CD4-positive, alpha-beta T cell treated with Interleukin-4 for 4 hours (primary cell): ENCODE measurements at regions not wholly inside any gene's neighbourhood (a gene's known extent, or its start where the extent isn't known, plus 50 kb on each side); places are given as distances from the start of the nearest gene placed in this dataset.

Experiments
- DNase-seq: peaks from one replicate; pipeline ENCODE4 v3.0.0-alpha.2; 2020

- no peak for DNase-seq
These were observed 248.1 kb upstream of the CHRNA7 start for GRCh38 chr15:31782016-31782783.

GRCh38 chr15:31782951-31783350, 247.4 kb upstream of the CHRNA7 start:
- no peak for DNase-seq

- DNase-seq: no peak
These were observed 244.0 kb upstream of the CHRNA7 start for GRCh38 chr15:31786360-31786759.

DNA sequence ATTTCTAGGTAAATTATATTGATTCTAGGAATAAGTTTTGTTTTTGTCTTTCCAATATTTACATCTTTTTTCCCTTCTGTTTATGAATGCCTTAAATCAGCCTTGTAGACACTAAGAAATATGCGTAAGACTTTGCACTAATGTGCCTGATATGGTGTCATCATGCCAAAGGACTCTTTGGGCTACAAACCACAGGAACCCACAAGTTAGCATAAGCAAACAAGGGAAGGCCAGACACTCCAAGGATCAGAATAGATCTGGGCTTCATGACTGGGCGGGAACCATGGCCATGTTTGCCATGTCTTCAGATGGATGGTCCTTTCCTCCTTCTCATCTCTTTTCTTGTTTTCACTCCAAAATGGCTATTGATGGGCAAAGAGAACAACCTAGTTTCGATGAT, 242.2 kb upstream of the CHRNA7 start:
- DNase-seq: no peak

DNA sequence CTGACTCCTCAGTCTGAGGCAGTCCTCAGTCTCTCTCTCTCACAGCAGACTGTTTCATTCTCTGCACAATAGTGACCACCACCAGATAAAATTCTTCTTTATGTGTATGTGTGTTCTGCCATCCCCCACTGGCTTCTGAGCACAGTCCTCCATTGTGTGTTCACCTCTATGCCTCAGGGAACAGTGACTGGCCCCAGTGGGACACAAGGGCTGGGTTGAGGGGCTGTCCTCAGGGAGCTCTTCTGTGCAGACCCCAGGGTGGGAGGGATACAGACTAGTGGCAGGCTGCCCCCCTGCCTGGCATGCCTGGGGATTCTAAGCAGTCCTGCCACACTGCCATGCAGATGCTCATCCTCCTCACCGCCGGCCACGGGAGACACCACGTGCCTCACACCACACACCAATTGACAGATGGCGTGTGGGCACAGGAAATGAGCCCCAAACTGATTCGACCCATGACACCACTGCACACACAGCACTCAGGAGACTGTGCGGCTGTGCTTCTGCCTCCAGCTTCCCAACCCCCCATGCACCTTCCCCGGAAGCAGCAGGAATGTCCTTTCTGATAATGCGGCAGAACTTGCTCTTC, 237.6 kb upstream of the CHRNA7 start:
- DNase-seq: no peak

DNA sequence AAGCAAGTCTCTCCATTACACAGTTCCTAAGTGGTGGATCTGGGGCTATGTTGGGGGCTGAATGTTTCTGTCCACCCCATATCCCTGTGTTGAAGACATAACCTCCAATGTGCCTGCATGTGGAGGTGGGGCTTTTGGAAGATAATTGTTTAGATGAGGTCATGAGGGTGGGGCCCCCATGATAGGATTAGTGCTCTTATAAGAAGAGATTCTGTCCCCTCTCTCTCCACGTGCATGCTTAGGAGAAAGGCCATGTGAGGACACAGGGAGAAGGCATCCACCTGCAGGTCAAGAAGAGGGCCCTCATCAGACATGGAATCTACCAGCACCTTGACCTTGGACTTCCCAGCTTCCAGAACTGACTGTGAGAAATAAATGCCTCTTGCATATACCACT, 231.0 kb upstream of the CHRNA7 start:
- DNase-seq: no peak

DNA sequence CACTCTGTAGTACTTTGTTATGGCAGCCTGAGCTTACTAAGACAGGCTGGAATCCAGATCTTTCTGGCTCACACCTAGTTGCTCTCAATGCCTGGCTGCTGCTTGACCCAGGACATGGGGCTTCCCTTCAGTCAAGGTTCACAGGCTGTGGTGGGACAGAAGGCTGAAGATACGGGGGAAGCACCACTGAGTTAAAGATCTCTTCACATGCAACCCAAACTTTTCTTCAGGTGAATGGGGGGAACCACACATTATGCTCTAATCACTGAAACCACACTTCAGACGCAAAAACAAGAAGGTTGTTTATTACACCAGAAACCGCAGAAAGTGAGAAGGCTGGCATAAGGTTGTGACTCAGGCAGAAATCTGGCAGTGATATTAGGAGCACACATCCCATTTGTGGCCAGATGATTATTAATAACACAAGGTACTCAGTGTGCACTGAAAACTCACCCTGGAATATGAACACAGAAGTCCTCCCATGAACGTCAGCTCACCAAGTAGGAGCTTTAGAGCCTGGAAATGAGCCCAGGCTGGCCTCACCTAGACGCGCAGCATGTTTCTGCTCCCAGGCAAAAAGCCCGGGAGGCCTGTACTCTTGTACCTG, 230.5 kb upstream of the CHRNA7 start:
- DNase-seq: no peak

DNA sequence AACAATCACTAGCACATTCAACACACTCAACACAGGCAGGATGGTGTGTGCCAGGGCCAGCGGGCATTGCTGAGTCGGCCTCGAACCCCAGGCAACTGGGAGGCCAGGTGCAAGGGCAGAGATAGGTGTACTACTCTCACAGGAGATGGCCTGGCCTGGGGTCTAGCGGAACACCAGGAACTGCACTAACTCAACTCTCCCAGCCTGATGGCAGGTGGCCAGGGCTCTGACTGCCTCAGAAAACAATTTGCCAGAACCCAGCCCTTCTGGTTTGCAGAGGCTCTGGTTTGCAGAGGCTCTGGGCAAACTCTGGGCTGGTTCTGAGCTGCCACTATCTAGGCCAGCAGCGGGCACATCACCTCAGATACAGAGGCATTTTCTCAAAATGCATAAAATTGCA, 229.2 kb upstream of the CHRNA7 start:
- no peak for DNase-seq

GRCh38 chr15:31802761-31803160, 227.6 kb upstream of the CHRNA7 start:
- DNase-seq: no peak

GRCh38 chr15:31803388-31803884, 226.9 kb upstream of the CHRNA7 start:
- no peak for DNase-seq

GRCh38 chr15:31805090-31805662, 225.1 kb upstream of the CHRNA7 start:
- DNase-seq: no peak

DNA sequence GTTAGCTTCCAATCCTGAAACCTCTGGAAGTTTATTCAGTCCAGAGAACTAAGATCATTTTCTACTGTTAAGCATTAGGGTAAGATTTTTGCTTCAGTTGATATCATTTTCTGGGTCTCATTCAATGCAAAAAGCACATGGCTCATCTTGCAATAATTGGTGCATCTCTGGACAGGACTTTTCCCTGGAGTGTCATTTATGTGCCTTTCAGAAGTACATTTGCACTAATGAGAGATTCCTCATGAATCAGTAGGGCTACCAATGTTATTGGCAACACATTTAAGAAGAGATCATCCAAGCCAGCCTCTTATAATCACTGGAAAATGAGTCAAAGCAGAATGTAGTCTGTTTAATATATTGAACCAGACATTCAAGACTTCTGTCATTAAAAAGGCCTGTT, 224.2 kb upstream of the CHRNA7 start:
- DNase-seq: no peak

DNA sequence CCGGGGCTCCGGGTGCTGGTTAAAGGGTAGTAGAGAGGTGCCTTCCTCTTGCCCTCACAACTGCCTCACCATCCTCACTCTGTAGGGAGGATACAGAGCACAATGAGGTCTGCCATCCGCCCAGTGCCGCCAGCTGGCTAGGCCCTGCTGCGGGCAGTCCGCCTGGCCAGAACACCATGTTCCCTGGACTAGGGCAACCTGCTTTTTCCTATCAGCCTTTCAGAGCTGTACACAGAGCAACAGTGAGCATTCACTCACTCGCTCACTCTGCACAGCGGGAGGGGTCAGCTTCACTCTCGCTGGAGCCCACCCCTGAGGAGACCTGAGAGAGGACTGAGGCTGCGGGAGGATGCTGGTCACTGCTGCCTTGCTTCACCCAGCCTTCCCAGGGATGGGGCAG, 218.7 kb upstream of the CHRNA7 start:
- no peak for DNase-seq

DNA sequence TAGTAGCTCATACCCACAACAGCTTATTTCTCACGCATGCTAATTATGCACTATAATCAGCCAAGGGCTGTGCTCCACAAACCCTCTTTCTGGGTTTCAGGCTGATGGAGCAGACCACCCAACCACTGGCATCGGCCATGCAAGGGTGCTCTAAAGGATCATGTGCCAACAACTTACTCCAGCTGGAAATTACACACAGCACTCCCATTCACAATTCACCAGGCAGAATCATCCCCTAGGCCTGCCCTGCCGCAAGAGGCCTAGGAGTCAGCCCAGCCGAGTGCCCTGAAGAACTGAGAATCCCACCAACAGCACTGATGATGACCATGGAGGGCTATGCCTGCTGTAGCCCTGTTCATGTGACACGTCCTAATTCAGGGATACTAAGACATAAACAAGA, 216.2 kb upstream of the CHRNA7 start:
- no peak for DNase-seq

DNA sequence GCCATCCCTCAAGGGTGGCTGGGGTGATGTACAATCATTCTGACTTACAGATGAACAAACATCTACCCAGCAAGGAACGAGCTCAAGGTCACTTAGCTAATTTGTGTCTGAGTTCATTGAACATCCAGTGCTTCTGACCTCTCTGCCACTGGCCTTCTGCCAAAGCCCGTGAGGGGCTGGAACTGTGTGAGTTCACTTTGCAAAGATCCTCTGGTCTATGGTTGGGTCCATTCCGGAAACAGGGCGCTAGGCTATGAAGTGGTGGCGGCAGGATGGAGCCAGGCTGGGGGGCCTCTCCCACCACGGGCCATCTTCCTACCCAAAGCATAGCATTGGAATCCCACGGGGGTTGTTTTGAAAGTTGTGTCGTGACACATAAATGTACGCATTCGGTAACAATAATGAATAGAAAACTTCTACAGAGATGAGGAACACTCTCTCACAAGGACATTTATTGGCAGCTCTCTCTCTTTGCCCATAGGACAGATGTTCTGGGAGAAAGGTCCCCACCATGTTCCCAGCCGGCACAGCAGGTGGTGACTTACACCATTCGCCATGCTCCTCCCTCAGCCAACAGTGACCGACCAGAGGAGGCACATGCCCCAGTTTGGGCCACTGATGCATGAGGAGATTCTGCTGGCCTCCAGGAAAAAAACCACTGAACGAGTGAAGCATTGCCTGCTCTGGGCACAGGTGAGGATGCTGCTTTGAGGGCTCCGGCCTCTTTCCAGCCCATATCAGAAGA, 214.7 kb upstream of the CHRNA7 start:
- no peak for DNase-seq

- no peak for DNase-seq
These were observed 207.9 kb upstream of the CHRNA7 start for GRCh38 chr15:31822463-31822862.

DNA sequence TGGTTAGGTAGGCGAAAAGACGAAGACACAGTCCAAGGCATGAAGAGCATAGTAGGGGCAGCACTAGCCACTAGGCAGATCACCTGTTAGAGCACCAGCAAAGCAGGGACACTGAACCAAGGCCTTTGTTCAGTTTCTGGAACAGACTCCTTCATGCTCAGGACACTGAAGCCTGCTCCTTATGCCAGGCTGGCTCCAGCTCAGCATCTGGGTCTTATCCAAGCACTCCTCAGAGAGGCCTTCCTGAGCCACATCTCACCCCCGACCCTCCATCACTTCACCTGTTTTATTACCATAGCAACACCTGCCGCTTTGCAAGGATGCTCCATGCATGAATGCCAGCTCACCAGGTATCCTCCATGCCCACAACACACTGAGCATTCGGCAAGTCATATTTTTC, 206.3 kb upstream of the CHRNA7 start:
- DNase-seq: no peak

- no peak for DNase-seq
These were observed 201.7 kb upstream of the CHRNA7 start for GRCh38 chr15:31828594-31828993.

GRCh38 chr15:31830591-31830990, 199.7 kb upstream of the CHRNA7 start:
- no peak for DNase-seq

DNA sequence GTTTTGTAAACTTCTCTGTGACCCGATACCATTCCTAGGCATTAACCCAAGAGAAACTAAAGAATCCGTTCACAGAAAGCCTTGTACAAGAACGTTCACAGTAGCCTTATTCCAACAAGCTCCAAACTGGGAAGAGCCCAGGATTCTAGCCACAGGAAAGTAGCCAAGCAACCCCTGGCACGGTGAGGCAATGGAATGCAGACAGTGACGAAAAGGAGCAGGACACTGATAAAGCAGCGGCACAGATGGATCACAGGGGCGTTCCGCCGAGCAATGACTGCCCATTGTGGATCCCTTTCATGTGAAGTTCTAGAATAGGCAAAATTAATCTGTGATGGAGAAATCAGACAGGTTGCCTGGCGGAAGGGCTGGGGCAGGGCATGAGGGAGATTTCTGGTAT, 198.7 kb upstream of the CHRNA7 start:
- DNase-seq: no peak

DNA sequence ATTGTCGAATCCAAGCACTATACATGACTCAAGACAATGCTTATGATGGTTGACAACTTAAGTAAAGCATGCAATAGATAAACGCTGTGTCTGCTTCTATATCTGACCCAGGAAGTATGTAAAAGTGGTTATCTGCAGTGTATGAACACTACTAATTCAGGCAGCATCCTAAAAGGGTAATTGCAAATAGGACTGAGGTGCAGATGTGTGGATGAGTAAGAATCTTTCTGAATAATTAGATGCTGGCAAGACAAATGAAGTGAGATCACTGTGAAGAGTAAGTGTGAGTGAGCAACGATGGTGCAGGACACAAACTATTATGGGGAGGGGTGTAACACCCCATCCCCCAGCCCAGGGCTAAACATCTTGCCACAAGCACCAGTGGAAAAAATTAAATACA, 195.7 kb upstream of the CHRNA7 start:
- no peak for DNase-seq

DNA sequence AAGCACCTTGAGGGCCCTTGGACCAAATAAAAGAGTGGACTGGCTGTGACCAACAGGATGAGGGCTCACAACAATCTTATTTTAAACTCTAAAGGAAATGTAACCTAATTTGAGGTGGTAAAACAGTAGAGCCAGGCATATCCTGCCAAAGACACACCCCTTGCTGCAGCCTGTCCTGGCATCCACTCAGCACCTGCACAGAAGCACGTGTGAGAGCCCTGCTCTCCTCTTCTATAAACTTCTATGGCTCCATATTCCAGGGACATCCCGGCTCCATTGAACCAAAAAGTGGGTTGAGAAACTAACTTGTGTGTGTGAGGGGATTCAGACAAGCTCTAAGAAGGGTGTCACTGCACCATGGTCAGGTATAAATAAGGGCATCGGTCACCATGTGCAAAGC, 190.9 kb upstream of the CHRNA7 start:
- no peak for DNase-seq

GRCh38 chr15:31840849-31841476, 189.4 kb upstream of the CHRNA7 start:
- no peak for DNase-seq
